ENCODE measurements at regions not wholly inside any gene's neighbourhood (a gene's known extent, or its start where the extent isn't known, plus 50 kb on each side); places are given as distances from the start of the nearest gene placed in this dataset.

GRCh38 chr18:30500240-30500945 is 542.1 kb downstream of the DSC3 start:
- DNase-seq (ENCODE audit: low spot score): no peak
- Histone ChIP-seq H3K4me3 (no peak overlapping the region), H3K27ac (no peak overlapping the region)
- no peak for TF ChIP-seq CTCF (IDR thresholded peaks at IDR 0.05)

DNA sequence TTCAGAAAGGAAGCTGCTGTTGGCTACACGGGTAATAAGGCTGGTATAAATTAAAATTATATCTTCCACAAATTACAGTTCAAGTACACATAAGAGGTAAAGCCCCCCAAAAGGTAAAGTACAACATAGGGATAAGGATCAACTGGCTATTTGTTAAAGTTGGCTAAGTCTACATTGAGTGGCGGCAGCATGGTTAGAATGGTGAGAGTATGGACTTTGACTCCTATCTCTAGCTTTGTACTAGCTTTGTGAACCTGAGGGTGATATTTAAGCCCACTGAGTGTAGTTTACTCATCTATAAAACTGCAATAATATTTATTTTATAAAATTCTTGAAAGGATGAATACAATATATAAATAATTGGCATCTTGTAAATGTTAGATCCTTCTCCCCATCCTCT is 542.8 kb downstream of the DSC3 start:
- DNase-seq (ENCODE audit: low spot score): no peak
- Histone ChIP-seq H3K4me3 (no peak overlapping the region), H3K27ac (no peak overlapping the region)
- TF ChIP-seq CTCF (IDR thresholded peaks at IDR 0.05): no peak

- DNase-seq (ENCODE audit: low spot score): no peak
- Histone ChIP-seq H3K27ac (no peak overlapping the region), H3K4me3 (no peak overlapping the region)
- no peak for TF ChIP-seq CTCF (IDR thresholded peaks at IDR 0.05)
Observed at GRCh38 chr18:30492552-30493129, 549.9 kb downstream of the DSC3 start.

- no peak overlapping the region for H3K4me3 ChIP-seq
- TF ChIP-seq CTCF (IDR thresholded peaks at IDR 0.05): no peak
Observed at GRCh38 chr18:30491815-30492551, 550.6 kb downstream of the DSC3 start.

DNA sequence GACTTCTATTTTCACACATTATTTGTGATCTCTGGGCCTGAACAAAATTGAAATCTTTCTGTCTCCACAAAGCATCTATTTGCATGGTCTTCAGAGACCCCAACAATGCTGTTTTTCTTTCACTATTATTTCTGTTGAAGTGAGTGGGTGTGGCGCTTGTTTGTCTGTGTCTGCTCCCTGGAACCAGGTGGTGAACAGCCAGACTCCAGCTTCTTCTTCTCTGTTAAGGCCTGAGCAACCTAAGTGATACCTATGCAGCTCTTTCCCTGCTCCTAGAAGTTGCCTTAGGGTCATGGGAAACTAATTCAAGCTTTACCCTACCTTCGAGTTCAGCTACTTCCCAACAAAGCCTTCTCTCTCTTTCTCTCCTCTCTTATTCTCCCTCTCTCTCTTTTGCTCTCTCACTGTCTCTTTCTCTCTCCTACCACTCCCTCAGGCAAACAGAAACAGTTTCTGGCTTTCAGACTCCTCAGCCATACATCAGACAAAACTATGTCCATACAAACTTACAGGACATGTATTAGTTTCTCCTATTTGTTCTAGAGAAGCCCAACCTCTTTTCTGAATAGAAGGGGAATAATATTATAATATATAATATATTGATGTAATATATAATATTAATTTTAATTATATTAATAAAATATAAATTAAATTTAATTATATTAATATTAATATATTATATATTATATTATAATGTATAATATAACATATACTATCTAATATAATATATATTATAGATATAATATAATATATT is 552.5 kb downstream of the DSC3 start:
- Histone ChIP-seq H3K27ac (no peak overlapping the region), H3K4me3 (no peak overlapping the region)
- TF ChIP-seq CTCF (IDR thresholded peaks at IDR 0.05): no peak
- no peak for DNase-seq (ENCODE audit: low spot score)

More at GRCh38 chr18:30491815-30492551, 550.6 kb downstream of the DSC3 start:
- no peak for DNase-seq (ENCODE audit: low spot score)
- H3K27ac ChIP-seq: no peak overlapping the region

GRCh38 chr18:30487962-30488361 is 554.6 kb downstream of the DSC3 start:
- H3K27ac ChIP-seq: no peak overlapping the region
- no peak for TF ChIP-seq CTCF (IDR thresholded peaks at IDR 0.05)
- no peak for DNase-seq (ENCODE audit: low spot score)
- H3K4me3 ChIP-seq: no peak overlapping the region
